ENCODE measurements at regions not wholly inside any gene's neighbourhood (a gene's known extent, or its start where the extent isn't known, plus 50 kb on each side); places are given as distances from the start of the nearest gene placed in this dataset.

DNA sequence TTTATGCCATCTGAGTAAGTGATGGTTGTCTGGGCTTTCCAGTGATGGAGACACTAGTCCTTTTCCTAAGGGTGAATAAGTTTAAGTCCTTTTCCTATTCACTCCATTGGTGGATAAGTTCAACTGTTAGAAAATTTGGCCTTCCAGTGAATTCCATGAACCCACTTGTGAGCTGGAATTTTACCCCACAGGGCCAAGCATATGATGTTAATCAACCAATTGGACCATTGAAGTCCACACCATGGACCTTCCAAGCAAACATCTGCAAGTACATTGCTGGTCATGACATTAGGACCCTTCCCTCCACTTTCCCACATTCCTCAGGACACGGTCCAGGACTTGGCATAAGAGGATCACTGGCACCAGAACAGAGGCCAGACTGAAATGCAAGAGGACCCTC lies 381.4 kb downstream of the RPS24 start:
- H3K79me2 ChIP-seq (ENCODE audit: insufficient read depth, low read length): no peaks in the 10 kb centered on the region
- no peaks in the 10 kb centered on the region for H3K4me1 ChIP-seq (ENCODE audit: insufficient read depth, low read length, severe bottlenecking)
- H3K9me3 ChIP-seq (ENCODE audit: low read length): no peaks in the 10 kb centered on the region
- H3K4me3 ChIP-seq (ENCODE audit: low read depth, low read length, poor library complexity, severe bottlenecking): no peak overlapping the region
- no peak overlapping the region for H3K27ac ChIP-seq (ENCODE audit: low read depth, low read length, poor library complexity, severe bottlenecking)
- no peaks in the 10 kb centered on the region for H3K36me3 ChIP-seq (ENCODE audit: insufficient read depth, low read length)
- no peak overlapping the region for H3K4me2 ChIP-seq (ENCODE audit: low read length)
- no peak overlapping the region for H2AFZ ChIP-seq (ENCODE audit: low read length)
- no peaks in the 10 kb centered on the region for H3K9me2 ChIP-seq (ENCODE audit: low read depth, low read length)
- H4K20me1 ChIP-seq (ENCODE audit: insufficient read depth, low read length): no peaks in the 10 kb centered on the region
- H3K27me3 ChIP-seq (ENCODE audit: insufficient read depth, low read length): peaks cover 4% of the 10 kb centered on the region; the same call in 1 of the 2 replicates
- H3K9ac ChIP-seq (ENCODE audit: low read length): no peak overlapping the region
- no peak for TF ChIP-seq EZH2 (IDR thresholded peaks at IDR 0.05; ENCODE audit: borderline replicate concordance, low read length)
- TF ChIP-seq, protein P1, sequence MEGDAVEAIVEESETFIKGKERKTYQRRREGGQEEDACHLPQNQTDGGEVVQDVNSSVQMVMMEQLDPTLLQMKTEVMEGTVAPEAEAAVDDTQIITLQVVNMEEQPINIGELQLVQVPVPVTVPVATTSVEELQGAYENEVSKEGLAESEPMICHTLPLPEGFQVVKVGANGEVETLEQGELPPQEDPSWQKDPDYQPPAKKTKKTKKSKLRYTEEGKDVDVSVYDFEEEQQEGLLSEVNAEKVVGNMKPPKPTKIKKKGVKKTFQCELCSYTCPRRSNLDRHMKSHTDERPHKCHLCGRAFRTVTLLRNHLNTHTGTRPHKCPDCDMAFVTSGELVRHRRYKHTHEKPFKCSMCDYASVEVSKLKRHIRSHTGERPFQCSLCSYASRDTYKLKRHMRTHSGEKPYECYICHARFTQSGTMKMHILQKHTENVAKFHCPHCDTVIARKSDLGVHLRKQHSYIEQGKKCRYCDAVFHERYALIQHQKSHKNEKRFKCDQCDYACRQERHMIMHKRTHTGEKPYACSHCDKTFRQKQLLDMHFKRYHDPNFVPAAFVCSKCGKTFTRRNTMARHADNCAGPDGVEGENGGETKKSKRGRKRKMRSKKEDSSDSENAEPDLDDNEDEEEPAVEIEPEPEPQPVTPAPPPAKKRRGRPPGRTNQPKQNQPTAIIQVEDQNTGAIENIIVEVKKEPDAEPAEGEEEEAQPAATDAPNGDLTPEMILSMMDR (IDR thresholded peaks at IDR 0.05; ENCODE audit: low read length): no peak
- no peaks in the 10 kb centered on the region for H3F3A ChIP-seq (ENCODE audit: insufficient read depth, low read length)

GRCh38 chr10:78416031-78417011 lies 382.7 kb downstream of the RPS24 start:
- H3K4me2 ChIP-seq (ENCODE audit: low read length): no peak overlapping the region
- H2AFZ ChIP-seq (ENCODE audit: low read length): no peak overlapping the region
- H4K20me1 ChIP-seq (ENCODE audit: insufficient read depth, low read length): no peaks in the 10 kb centered on the region
- no peak overlapping the region for H3K27ac ChIP-seq (ENCODE audit: low read depth, low read length, poor library complexity, severe bottlenecking)
- no peaks in the 10 kb centered on the region for H3F3A ChIP-seq (ENCODE audit: insufficient read depth, low read length)
- no peaks in the 10 kb centered on the region for H3K9me3 ChIP-seq (ENCODE audit: low read length)
- peaks cover 4% of the 10 kb centered on the region; the same call in 1 of the 2 replicates for H3K27me3 ChIP-seq (ENCODE audit: insufficient read depth, low read length)
- TF ChIP-seq, protein P1 (IDR thresholded peaks at IDR 0.05; ENCODE audit: low read length): no peak
- H3K79me2 ChIP-seq (ENCODE audit: insufficient read depth, low read length): no peaks in the 10 kb centered on the region
- H3K4me3 ChIP-seq (ENCODE audit: low read depth, low read length, poor library complexity, severe bottlenecking): no peak overlapping the region
- H3K4me1 ChIP-seq (ENCODE audit: insufficient read depth, low read length, severe bottlenecking): no peaks in the 10 kb centered on the region
- no peaks in the 10 kb centered on the region for H3K36me3 ChIP-seq (ENCODE audit: insufficient read depth, low read length)
- no peaks in the 10 kb centered on the region for H3K9me2 ChIP-seq (ENCODE audit: low read depth, low read length)
- no peak overlapping the region for H3K9ac ChIP-seq (ENCODE audit: low read length)

DNA sequence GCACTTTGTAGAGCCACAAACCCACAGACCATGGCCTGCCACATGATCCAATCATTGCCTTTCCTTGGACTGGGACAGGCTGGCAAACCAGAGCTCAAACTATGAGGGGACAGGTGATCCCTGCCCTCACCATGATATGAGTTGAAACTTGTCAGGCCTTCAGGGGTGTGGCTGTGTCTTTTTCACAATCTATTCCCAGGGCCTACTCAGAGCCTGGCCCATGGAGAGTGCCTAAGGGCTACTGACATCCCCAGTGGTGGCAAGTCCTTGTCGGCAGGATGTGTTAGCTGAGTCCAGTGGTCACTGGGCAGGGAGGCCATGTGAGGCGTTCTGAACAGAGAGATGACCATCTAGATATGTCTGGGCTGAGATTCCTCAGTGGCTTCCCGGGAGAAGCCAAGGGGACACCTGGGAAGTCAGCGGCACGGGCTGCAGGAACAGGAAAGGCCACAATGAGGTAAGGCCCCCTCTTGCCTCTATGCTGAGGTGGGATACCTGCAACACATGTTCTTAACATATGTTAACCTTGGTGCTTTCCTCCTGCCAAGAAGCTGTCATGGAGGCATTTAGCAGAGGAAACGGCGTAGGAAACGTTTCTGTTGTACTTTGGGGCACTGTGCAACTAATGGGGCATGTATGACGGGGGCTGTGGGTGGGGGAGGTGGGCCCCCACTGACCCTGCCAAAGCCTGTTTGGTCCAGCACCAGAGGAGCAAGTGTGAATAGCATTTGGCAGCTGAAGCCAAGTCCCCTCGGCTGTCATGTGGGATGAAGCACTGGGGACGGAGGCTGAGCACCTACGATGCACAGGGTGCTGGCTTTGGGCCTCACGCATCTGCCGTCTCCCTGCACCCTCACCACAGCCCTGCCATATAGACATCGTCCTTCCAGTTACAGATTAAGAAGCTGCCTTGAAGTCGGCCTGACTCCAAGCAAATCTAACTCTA lies 384.0 kb downstream of the RPS24 start:
- Histone ChIP-seq H4K20me1 (ENCODE audit: insufficient read depth, low read length) (no peaks in the 10 kb centered on the region), H3F3A (ENCODE audit: insufficient read depth, low read length) (no peaks in the 10 kb centered on the region), H3K9me3 (ENCODE audit: low read length) (no peaks in the 10 kb centered on the region), H3K4me3 (ENCODE audit: low read depth, low read length, poor library complexity, severe bottlenecking) (no peak overlapping the region), H3K9me2 (ENCODE audit: low read depth, low read length) (no peaks in the 10 kb centered on the region), H3K9ac (ENCODE audit: low read length) (no peak overlapping the region), H2AFZ (ENCODE audit: low read length) (no peak overlapping the region), H3K36me3 (ENCODE audit: insufficient read depth, low read length) (no peaks in the 10 kb centered on the region), H3K79me2 (ENCODE audit: insufficient read depth, low read length) (no peaks in the 10 kb centered on the region), H3K4me1 (ENCODE audit: insufficient read depth, low read length, severe bottlenecking) (no peaks in the 10 kb centered on the region), H3K27ac (ENCODE audit: low read depth, low read length, poor library complexity, severe bottlenecking) (no peak overlapping the region), H3K4me2 (ENCODE audit: low read length) (no peak overlapping the region), H3K27me3 (ENCODE audit: insufficient read depth, low read length) (peaks cover 4% of the 10 kb centered on the region; the same call in 1 of the 2 replicates)
- no peak for TF ChIP-seq EZH2 (IDR thresholded peaks at IDR 0.05; ENCODE audit: borderline replicate concordance, low read length)
- TF ChIP-seq, protein P1 (IDR thresholded peaks at IDR 0.05; ENCODE audit: low read length): no peak
